Choroid plexus epithelial cell (primary cell): ENCODE measurements at regions not wholly inside any gene's neighbourhood (a gene's known extent, or its start where the extent isn't known, plus 50 kb on each side); places are given as distances from the start of the nearest gene placed in this dataset.

Experiments used
- DNase-seq: peaks from one replicate; pipeline ENCODE4 v3.0.0-alpha.2; 2010; ENCODE audit warnings: low read depth
- H3K4me3 ChIP-seq: 2 replicates; pipeline ENCODE4 v1.5.1; 2011; ENCODE audit warnings: low read depth, mild to moderate bottlenecking, control low read depth, low read length, moderate library complexity
- CTCF ChIP-seq: conservative IDR thresholded peaks from 2 replicates; pipeline ENCODE4 v1.5.1; 2011; ENCODE audit warnings: low read depth, mild to moderate bottlenecking, control low read depth, inconsistent platforms, low read length, moderate library complexity

GRCh38 chr13:47409778-47410177, 512.9 kb upstream of the HTR2A start:
- DNase-seq = no peak
- H3K4me3 ChIP-seq = no peak overlapping the region
- no peak for TF ChIP-seq CTCF

GRCh38 chr13:47408546-47409319, 511.9 kb upstream of the HTR2A start:
- TF ChIP-seq CTCF = no peak
- no peak overlapping the region for H3K4me3 ChIP-seq
- DNase-seq = no peak

- TF ChIP-seq CTCF = no peak
- DNase-seq = no peak
- no peak overlapping the region for H3K4me3 ChIP-seq
Observed at GRCh38 chr13:47407808-47408207, 511.0 kb upstream of the HTR2A start.

- DNase-seq = no peak
- H3K4me3 ChIP-seq = no peak overlapping the region
- TF ChIP-seq CTCF = no peak
Observed at GRCh38 chr13:47399599-47399998, 502.7 kb upstream of the HTR2A start.

GRCh38 chr13:47397739-47398138, 500.9 kb upstream of the HTR2A start:
- peak; percentile 12 for DNase-seq
- no peak overlapping the region for H3K4me3 ChIP-seq
- TF ChIP-seq CTCF = no peak

- H3K4me3 ChIP-seq = no peak overlapping the region
- no peak for DNase-seq
- TF ChIP-seq CTCF = no peak
Observed at GRCh38 chr13:47396915-47397314, 500.1 kb upstream of the HTR2A start.

- no peak overlapping the region for H3K4me3 ChIP-seq
- no peak for DNase-seq
- no peak for TF ChIP-seq CTCF
Observed at GRCh38 chr13:47374741-47375140, 477.9 kb upstream of the HTR2A start.
